GM23248 (cell line): ENCODE measurements at regions not wholly inside any gene's neighbourhood (a gene's known extent, or its start where the extent isn't known, plus 50 kb on each side); places are given as distances from the start of the nearest gene placed in this dataset.

Source experiments
- EZH2 ChIP-seq: fragments of 200-600 bp; sonication (generic); IDR thresholded peaks from 2 replicates; pipeline ENCODE4 v1.6.1; 2018; ENCODE audit warnings: antibody characterized with exemption, mild to moderate bottlenecking; ENCODE audit not compliant: insufficient read depth, poor library complexity, severe bottlenecking
- EZH2phosphoT487 ChIP-seq: fragments of 200-600 bp; sonication (generic); IDR thresholded peaks from 2 replicates; pipeline ENCODE4 v1.6.1; 2018; ENCODE audit warnings: antibody characterized with exemption, moderate library complexity, mild to moderate bottlenecking, low read depth; ENCODE audit not compliant: insufficient read depth

GRCh38 chr20:4552075-4552640 is 134.1 kb upstream of the PRNP start:
- TF ChIP-seq EZH2 (no peak), EZH2phosphoT487 (no peak)
